H1 (cell line): ENCODE measurements at regions not wholly inside any gene's neighbourhood (a gene's known extent, or its start where the extent isn't known, plus 50 kb on each side); places are given as distances from the start of the nearest gene placed in this dataset.

ENCODE experiments used
- CTCF ChIA-PET: fragments of 300-600 bp; sonication (Branson Sonifier 250); formaldehyde crosslinking; loops from one replicate; lab custom pipeline; 2021; ENCODE audit not compliant: partially characterized antibody; lab: Charles Lee
- POLR2A ChIA-PET: fragments of 300-600 bp; sonication (Branson Sonifier 250); formaldehyde crosslinking; loops from one replicate; lab custom pipeline; 2021; ENCODE audit warnings: inconsistent platforms; ENCODE audit not compliant: partially characterized antibody; lab: Charles Lee
- DNase-seq, 2 experiments: peaks; one replicate each; pipeline versions ENCODE4 v3.0.0 to v3.0.0-alpha.2; 2010 to 2022; ENCODE audit warnings: low spot score in 2 of 2, low read depth in 1 of 2, mixed read lengths in 1 of 2
- FAIRE-seq: peaks from 2 replicates; lab custom pipeline; 2011; peaks lifted over from hg19 to GRCh38; lab: Jason Lieb, UNC
- H2AFZ ChIP-seq: 2 replicates; pipeline ENCODE4 v1.8.1; 2012; ENCODE audit warnings: low read length, inconsistent platforms
- H2AK5ac ChIP-seq: 2 replicates; pipeline ENCODE4 v1.6.1; 2013; ENCODE audit warnings: low read depth, low read length
- H2BK120ac ChIP-seq: replicated peaks from 2 replicates; pipeline ENCODE3; 2013; ENCODE audit warnings: low read depth, low read length, inconsistent platforms
- H2BK12ac ChIP-seq: 2 replicates; pipeline ENCODE4 v1.6.1; 2013; ENCODE audit warnings: low read depth, low read length
- H2BK15ac ChIP-seq: 2 replicates; pipeline ENCODE4 v1.6.1; 2013; ENCODE audit warnings: low read length
- H2BK20ac ChIP-seq: 2 replicates; pipeline ENCODE4 v1.6.1; 2013; ENCODE audit warnings: low read length
- H2BK5ac ChIP-seq: 2 replicates; pipeline ENCODE4 v1.6.1; 2013; ENCODE audit warnings: low read depth, low read length
- H3K14ac ChIP-seq: 2 replicates; pipeline ENCODE4 v1.6.1; 2013; ENCODE audit warnings: inconsistent platforms; ENCODE audit not compliant: insufficient read length
- H3K18ac ChIP-seq: 2 replicates; pipeline ENCODE4 v1.6.1; 2013; ENCODE audit warnings: low read length; ENCODE audit errors: extremely low read depth
- H3K23ac ChIP-seq: 2 replicates; pipeline ENCODE4 v1.6.1; 2013; ENCODE audit warnings: inconsistent platforms; ENCODE audit not compliant: insufficient read length
- H3K23me2 ChIP-seq: 2 replicates; pipeline ENCODE4 v1.6.1; 2013; ENCODE audit warnings: low read depth, low read length
- H3K27ac ChIP-seq: 2 replicates; pipeline ENCODE4 v1.6.1; 2011; ENCODE audit warnings: low read depth, low read length, inconsistent platforms
- H3K27me3 ChIP-seq, 4 experiments: replicated peaks in 1 of 4; 1 replicate in 1 of 4; 2 replicates in 3 of 4; pipeline versions ENCODE4 v1.6.1 to v1.8.1; 2011 to 2013; ENCODE audit warnings: low read length in 3 of 4, mild to moderate bottlenecking in 3 of 4, inconsistent platforms in 2 of 4, mixed read lengths in 2 of 4, moderate library complexity in 1 of 4; ENCODE audit not compliant: control insufficient read depth in 3 of 4, insufficient read depth in 3 of 4; ENCODE audit errors: extremely low read depth in 1 of 4
- H3K36me3 ChIP-seq, 4 experiments: 2 replicates each; pipeline versions ENCODE4 v1.6.1 to v1.8.1; 2011 to 2013; ENCODE audit warnings: mild to moderate bottlenecking in 4 of 4, low read length in 3 of 4, moderate library complexity in 2 of 4, control low read depth in 1 of 4, inconsistent platforms in 1 of 4; ENCODE audit not compliant: insufficient read depth in 4 of 4, control insufficient read depth in 2 of 4
- H3K4ac ChIP-seq: replicated peaks from 2 replicates; pipeline ENCODE3; 2013; ENCODE audit warnings: low read length, low read depth, mixed read lengths, inconsistent platforms; ENCODE audit not compliant: insufficient read length
- H3K4me1 ChIP-seq, 4 experiments: replicated peaks in 1 of 4; 1 replicate in 1 of 4; 2 replicates in 3 of 4; pipeline versions ENCODE4 v1.6.1 to v1.8.1; 2011 to 2013; ENCODE audit warnings: low read length in 3 of 4, inconsistent platforms in 2 of 4, mixed read lengths in 1 of 4; ENCODE audit not compliant: insufficient read depth in 4 of 4, control insufficient read depth in 3 of 4
- H3K4me2 ChIP-seq, 2 experiments: 2 replicates each; pipeline versions ENCODE4 v1.6.1 to v1.8.1; 2011 to 2013; ENCODE audit warnings: low read depth in 2 of 2, low read length in 2 of 2, control low read depth in 1 of 2, inconsistent platforms in 1 of 2, mild to moderate bottlenecking in 1 of 2; ENCODE audit not compliant: insufficient read depth in 1 of 2
- H3K4me3 ChIP-seq, 4 experiments: fragments of 200-600, 300-600 bp in 1 of 4; sonication (generic), shearing (Covaris generic), sonication (Bioruptor Twin) in 1 of 4; 2 replicates each; pipeline versions ENCODE4 v1.5.1 to v1.8.1; 2011 to 2016; ENCODE audit warnings: low read length in 4 of 4, low read depth in 3 of 4, control low read depth in 2 of 4, inconsistent platforms in 2 of 4, mild to moderate bottlenecking in 2 of 4, mixed read lengths in 1 of 4, moderate library complexity in 1 of 4; ENCODE audit not compliant: insufficient read depth in 2 of 4; ENCODE audit errors: extremely low read depth in 1 of 4
- H3K56ac ChIP-seq: replicated peaks from 2 replicates; pipeline ENCODE3; 2013; ENCODE audit warnings: low read depth, mild to moderate bottlenecking, mixed read lengths, low read length, inconsistent platforms; ENCODE audit not compliant: insufficient read length
- H3K79me1 ChIP-seq: 2 replicates; pipeline ENCODE4 v1.6.1; 2013; ENCODE audit warnings: low read depth, low read length, control low read depth
- H3K79me2 ChIP-seq, 2 experiments: 2 replicates each; pipeline versions ENCODE4 v1.6.1 to v1.8.1; 2012 to 2013; ENCODE audit warnings: low read length in 2 of 2, mild to moderate bottlenecking in 2 of 2, inconsistent platforms in 1 of 2; ENCODE audit not compliant: insufficient read depth in 2 of 2, control insufficient read depth in 1 of 2
- H3K9ac ChIP-seq, 4 experiments: replicated peaks in 1 of 4; 1 replicate in 1 of 4; 2 replicates in 3 of 4; pipeline versions ENCODE4 v1.6.1 to v1.8.1; 2011 to 2013; ENCODE audit warnings: low read depth in 3 of 4, low read length in 3 of 4, control low read depth in 2 of 4, mild to moderate bottlenecking in 2 of 4, moderate library complexity in 2 of 4, inconsistent platforms in 1 of 4; ENCODE audit errors: extremely low read depth in 1 of 4
- H3K9me3 ChIP-seq, 2 experiments: 2 replicates each; pipeline versions ENCODE4 v1.6.1 to v1.8.1; 2012 to 2013; ENCODE audit warnings: mild to moderate bottlenecking in 2 of 2, moderate library complexity in 2 of 2, control low read depth in 1 of 2, inconsistent platforms in 1 of 2, low read depth in 1 of 2, low read length in 1 of 2, mixed read lengths in 1 of 2; ENCODE audit not compliant: insufficient read depth in 2 of 2
- H4K20me1 ChIP-seq, 2 experiments: replicated peaks in 1 of 2; 2 replicates each; pipeline versions ENCODE3 to v1.8.1; 2011 to 2013; ENCODE audit warnings: inconsistent platforms in 2 of 2, low read length in 2 of 2, mild to moderate bottlenecking in 1 of 2; ENCODE audit not compliant: insufficient read depth in 2 of 2, control insufficient read depth in 1 of 2
- H4K5ac ChIP-seq: 2 replicates; pipeline ENCODE4 v1.6.1; 2013; ENCODE audit warnings: low read length, low read depth, mixed read lengths, inconsistent platforms; ENCODE audit not compliant: insufficient read length
- H4K8ac ChIP-seq: 2 replicates; pipeline ENCODE4 v1.8.0; 2013; ENCODE audit warnings: mild to moderate bottlenecking, moderate library complexity, low read length, inconsistent platforms; ENCODE audit not compliant: insufficient read depth; ENCODE audit errors: extremely low read depth
- H4K91ac ChIP-seq: replicated peaks from 2 replicates; pipeline ENCODE3; 2013; ENCODE audit warnings: low read length, mixed read lengths, inconsistent platforms; ENCODE audit not compliant: insufficient read length
- CREB1 ChIP-seq: IDR thresholded peaks from 2 replicates; pipeline ENCODE4 v1.6.1; 2012; ENCODE audit warnings: inconsistent platforms
- PHF8 ChIP-seq: fragments of 200-600 bp; sonication (generic); conservative IDR thresholded peaks from 2 replicates; pipeline ENCODE4 v1.7.1; 2012; ENCODE audit warnings: low read depth, mild to moderate bottlenecking, inconsistent platforms, low read length, moderate library complexity
- POU5F1 ChIP-seq: IDR thresholded peaks from 2 replicates; pipeline ENCODE4 v1.6.1; 2011; ENCODE audit warnings: low read depth, mild to moderate bottlenecking, low read length, moderate library complexity
- TBP ChIP-seq: IDR thresholded peaks from 2 replicates; pipeline ENCODE4 v1.6.1; 2011; ENCODE audit warnings: low read depth, low read length, improper control_type of control experiment
- TCF12 ChIP-seq: IDR thresholded peaks from 2 replicates; pipeline ENCODE4 v1.6.1; 2011; ENCODE audit warnings: low read depth, mild to moderate bottlenecking, low read length
- WGBS, 2 experiments: shearing (Covaris generic) in 1 of 2; methylation state at CpG; one replicate each; pipeline versions ENCODE4 v1.1.6 to v1.1.7; 2013 to 2015; ENCODE audit warnings: low lambda C conversion rate in 2 of 2, mixed read lengths in 2 of 2, inconsistent platforms in 1 of 2, low coverage in 1 of 2, missing lambda C conversion rate in 1 of 2; ENCODE audit not compliant: insufficient replicate concordance in 2 of 2, insufficient coverage in 1 of 2, insufficient read length in 1 of 2; ENCODE audit errors: extremely low coverage in 1 of 2, missing lambda C conversion rate in 1 of 2; 5-methylcytosine and 5-hydroxymethylcytosine counted together
- TF ChIP-seq, protein P1 (sequence below), 3 experiments: IDR thresholded peaks; 1 replicate in 2 of 3; 2 replicates in 1 of 3; pipeline versions ENCODE4 v1.5.1 to v1.6.1; 2011; ENCODE audit warnings: low read length in 3 of 3, mild to moderate bottlenecking in 3 of 3, inconsistent platforms in 2 of 3, low read depth in 1 of 3, moderate library complexity in 1 of 3; ENCODE audit not compliant: insufficient read depth in 1 of 3; ENCODE audit errors: control extremely low read depth in 1 of 3
- TF ChIP-seq, protein P2 (sequence below): IDR thresholded peaks from 2 replicates; pipeline ENCODE4 v1.6.1; 2012; ENCODE audit warnings: inconsistent platforms

DNA sequence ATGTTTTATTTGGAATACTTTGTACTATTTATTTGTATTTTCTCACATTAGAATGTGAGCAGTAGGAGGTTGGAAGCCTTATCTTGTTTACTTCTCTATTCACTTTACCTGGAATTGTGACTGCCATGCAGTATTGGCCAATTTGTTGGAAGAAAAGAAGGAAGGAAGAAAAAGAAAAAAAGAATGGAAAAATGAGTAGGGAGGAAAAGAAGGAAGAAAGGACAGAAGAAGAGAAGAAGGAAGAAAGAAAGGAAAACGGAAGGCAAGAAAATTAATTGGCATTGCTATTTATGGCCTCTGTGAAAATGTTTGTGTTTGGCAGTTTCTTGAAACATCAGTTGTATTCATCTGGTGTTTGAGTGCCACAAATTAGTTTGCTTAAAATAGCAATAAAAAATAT is 575.2 kb upstream of the ZNF608 start:
- Histone ChIP-seq H2BK20ac (no peak overlapping the region), H3K4me1 (peaks cover 0 to 4% (median under 1%) of the 10 kb centered on the region in 4 experiments; a peak in 3 of 7 replicates), H3K79me2 (no peaks in the 10 kb centered on the region), H4K91ac (no peak overlapping the region), H4K8ac (no peak overlapping the region), H3K27me3 (no peaks in the 10 kb centered on the region), H2BK15ac (no peak overlapping the region), H3K18ac (no peak overlapping the region), H2BK120ac (no peak overlapping the region), H3K4me2 (no peak overlapping the region), H3K4me3 (no peak overlapping the region), H3K56ac (no peak overlapping the region), H3K79me1 (no peaks in the 10 kb centered on the region), H3K14ac (no peak overlapping the region), H4K20me1 (no peaks in the 10 kb centered on the region), H4K5ac (no peak overlapping the region), H3K4ac (no peak overlapping the region), H2AFZ (no peak overlapping the region), H3K23me2 (no peaks in the 10 kb centered on the region), H3K23ac (no peak overlapping the region), H2BK5ac (no peak overlapping the region), H3K36me3 (no peaks in the 10 kb centered on the region), H3K27ac (no peak overlapping the region), H2BK12ac (no peak overlapping the region), H3K9me3 (no peaks in the 10 kb centered on the region), H3K9ac (no peak overlapping the region), H2AK5ac (no peak overlapping the region)
- FAIRE-seq (no peak), DNase-seq (no peak)
- POLR2A ChIA-PET, result no interaction called here
- CTCF ChIA-PET, result no interaction called here
- WGBS, 2 experiments, result 100% methylated on average over 1 of the region's 1 CpG; no CpG with 5 or more reads in 1 of the 2 experiments
- TF ChIP-seq, protein P1, sequence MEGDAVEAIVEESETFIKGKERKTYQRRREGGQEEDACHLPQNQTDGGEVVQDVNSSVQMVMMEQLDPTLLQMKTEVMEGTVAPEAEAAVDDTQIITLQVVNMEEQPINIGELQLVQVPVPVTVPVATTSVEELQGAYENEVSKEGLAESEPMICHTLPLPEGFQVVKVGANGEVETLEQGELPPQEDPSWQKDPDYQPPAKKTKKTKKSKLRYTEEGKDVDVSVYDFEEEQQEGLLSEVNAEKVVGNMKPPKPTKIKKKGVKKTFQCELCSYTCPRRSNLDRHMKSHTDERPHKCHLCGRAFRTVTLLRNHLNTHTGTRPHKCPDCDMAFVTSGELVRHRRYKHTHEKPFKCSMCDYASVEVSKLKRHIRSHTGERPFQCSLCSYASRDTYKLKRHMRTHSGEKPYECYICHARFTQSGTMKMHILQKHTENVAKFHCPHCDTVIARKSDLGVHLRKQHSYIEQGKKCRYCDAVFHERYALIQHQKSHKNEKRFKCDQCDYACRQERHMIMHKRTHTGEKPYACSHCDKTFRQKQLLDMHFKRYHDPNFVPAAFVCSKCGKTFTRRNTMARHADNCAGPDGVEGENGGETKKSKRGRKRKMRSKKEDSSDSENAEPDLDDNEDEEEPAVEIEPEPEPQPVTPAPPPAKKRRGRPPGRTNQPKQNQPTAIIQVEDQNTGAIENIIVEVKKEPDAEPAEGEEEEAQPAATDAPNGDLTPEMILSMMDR (IDR thresholded peaks at IDR 0.05; ENCODE audit: control extremely low read depth in 1 of 3, insufficient read depth in 1 of 3, low read depth in 1 of 3, low read length in 3 of 3), result no peak
- TF ChIP-seq PHF8 (no peak), POU5F1 (no peak), TCF12 (no peak), TBP (no peak), CREB1 (no peak)
- TF ChIP-seq, protein P2, sequence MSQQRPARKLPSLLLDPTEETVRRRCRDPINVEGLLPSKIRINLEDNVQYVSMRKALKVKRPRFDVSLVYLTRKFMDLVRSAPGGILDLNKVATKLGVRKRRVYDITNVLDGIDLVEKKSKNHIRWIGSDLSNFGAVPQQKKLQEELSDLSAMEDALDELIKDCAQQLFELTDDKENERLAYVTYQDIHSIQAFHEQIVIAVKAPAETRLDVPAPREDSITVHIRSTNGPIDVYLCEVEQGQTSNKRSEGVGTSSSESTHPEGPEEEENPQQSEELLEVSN, result no peak
